HG03457 (cell line): ENCODE measurements at regions not wholly inside any gene's neighbourhood (a gene's known extent, or its start where the extent isn't known, plus 50 kb on each side); places are given as distances from the start of the nearest gene placed in this dataset.
"Not testable (repeated sequence)": the region's sequence is repeated elsewhere in the genome, so short reads cannot be mapped to it uniquely, and the experiment has no call there.

ENCODE experiments used
- ATAC-seq: cut with Tn5 transposase; IDR thresholded peaks from one replicate; pipeline ENCODE4 v1.9.1; 2021; ENCODE audit warnings: moderate number of reproducible peaks; ENCODE audit not compliant: unreplicated experiment

DNA sequence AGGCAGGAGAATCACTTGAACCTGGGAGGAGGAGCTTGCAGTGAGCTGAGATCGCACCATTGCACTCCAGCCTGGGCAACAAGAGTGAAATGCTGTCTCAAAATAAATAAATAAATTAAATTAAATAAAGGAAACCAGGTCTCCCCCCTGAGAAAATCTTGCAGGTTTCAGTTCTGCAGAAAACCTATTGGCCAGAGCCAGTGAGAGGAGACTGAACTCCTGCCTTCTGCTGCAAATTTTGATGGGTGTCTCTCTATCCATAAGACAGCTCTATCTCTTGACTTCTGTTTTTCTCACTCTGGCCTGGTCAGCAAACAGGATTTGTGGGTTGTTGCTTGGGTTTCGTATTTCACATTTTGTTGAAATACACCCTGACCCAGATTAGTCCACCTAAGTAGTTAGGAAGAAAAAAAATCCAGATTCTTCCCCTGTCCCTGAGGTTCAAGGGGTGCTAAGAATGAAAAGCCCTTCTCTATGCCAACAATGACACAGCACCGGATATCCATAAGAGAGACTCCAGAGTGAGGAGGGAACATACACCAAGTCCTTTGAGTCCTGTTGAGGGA is 86.7 kb upstream of the MAP4K4 start:
- ATAC-seq, result no peak

DNA sequence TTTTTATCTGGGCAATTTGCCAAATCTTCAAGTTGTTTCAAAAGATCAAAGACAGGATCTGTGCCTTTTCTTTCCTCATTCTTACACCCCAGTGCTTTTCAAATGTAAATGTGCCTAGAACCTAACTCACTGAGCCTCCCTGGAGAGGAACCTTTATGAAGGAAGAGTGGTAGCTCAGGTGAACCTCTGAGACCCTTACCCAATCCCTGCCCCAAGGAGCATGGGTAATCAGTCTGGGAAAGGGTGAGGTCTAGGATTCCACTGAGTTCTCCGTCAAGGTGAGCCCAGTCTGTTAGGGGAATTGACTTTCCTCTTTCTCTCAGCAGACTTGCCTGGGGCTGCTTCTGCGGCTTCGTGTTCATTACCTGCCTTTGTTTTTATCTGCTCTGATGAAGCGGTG is 88.1 kb upstream of the MAP4K4 start:
- no peak for ATAC-seq

DNA sequence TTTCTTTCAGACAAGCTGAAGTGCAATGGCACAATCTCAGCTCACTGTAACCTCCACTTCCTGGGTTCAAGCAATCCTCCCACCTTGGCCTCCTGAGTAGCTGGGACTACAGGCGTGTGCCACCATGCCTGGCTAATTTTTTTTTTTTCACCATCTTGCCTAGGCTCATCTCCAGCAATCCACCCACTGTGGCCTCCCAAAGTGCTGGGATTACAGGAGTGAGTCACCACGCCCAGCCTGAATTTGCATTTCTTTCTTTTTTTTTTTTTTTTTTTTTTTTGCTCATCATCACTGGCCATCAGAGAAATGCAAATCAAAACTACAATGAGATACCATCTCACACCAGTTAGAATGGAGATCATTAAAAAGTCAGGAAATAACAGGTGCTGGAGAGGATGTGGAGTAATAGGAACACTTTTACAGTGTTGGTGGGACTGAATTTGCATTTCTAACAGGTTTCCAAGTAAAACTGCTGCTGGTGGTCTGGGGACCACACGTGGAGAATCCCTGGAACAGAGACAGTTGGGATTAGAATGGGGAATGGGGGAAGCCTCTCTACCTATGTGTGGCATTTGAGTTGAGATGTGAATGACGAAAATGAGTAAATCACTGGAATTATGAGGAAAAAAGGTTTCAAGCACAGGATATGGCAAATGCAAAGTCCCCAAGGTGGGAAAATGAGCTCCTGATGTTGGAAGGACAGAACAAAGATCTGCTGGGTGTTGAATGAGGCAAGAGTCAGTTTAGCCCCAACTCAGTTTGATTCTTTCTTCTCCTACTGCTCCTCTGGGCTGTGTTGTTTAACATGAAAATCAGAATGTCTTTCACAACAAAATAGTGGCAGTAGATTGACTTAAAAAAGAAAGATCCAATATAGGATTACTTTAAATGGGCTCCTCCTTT is 88.8 kb upstream of the MAP4K4 start:
- ATAC-seq, result no peak

DNA sequence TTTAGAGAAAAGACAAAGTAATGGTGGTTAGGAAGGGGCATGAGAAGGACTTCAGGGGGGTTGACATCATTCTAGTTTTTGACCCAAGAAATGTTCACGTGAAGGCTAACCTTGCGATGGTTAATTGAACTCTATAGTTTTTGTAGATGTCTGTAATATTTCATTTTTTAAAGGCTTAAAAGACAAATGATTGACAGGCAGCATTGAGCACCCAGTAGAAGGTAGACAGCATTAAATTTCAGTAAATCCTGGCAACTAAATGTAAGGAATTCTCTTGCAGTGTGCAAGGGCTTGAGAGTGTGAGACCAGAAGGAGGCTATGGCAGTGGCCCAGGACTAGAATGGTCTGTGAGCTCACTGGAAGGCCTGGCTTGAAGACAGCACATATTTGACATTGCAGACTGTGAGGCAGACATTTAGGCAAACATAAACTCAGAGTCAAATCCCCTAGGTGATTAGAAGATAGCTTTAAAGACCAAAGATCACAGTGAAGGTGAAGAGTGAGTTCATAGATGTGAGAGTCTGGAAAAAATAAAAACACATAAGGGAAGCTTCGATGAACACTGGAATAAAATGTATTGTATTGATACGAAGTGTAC is 100.1 kb upstream of the MAP4K4 start:
- ATAC-seq, result no peak

DNA sequence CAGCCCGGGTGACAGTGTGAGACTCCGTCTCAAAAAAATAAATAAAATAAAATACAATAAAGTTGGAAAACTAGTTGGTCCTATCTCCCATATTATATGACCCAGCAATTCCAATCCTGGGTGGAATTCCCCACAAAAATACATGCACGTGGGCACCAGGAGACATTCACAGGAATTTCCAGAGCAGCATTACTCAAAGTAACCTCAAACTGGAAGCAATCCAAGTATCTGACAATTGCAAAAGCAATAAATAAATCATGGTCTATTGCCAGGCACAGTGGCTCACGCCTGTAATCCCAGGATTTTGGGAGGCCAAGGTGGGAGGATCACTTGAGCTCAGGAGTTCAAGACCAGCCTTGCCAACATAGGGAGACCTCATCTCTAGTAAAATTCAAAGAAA is 101.2 kb upstream of the MAP4K4 start:
- ATAC-seq, result no peak

DNA sequence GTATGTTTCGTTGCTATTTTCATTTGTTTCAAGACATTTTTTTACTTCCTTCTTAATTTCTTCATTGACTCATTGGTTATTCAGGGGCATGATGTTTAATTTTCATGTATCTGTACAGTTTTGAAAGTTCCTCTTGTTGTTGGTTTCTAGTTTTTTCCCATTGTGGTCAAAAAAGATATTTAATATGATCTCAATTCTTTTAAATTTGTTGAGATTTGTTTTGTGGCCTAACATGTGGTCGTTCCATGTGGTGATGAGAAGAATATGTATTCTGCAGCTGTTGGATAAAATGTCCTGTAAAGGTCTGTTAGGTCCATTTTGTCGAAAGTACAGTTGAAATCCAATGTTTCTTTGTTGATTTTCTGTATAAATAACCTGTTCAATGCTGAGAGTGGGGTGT is 110.3 kb upstream of the MAP4K4 start:
- no peak for ATAC-seq

DNA sequence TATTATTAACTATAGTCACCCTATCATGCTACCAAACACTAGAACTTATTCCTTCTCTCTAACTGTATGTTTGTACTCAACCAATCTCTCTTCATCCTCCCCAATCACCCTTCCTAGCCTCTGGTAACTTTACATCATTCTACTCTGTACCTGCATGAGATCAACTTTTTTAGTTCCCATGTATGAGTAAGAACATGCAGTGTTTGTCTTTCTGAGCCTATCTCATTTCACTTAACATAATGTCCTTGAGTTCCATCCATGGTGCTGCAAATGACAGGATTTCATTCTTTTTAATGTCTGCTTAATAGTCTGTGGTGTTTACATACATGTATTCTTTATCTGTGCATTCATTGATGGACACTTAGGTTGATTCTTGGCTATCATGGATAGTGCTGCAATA is 108.9 kb upstream of the RFX8 start:
- ATAC-seq, result no peak

DNA sequence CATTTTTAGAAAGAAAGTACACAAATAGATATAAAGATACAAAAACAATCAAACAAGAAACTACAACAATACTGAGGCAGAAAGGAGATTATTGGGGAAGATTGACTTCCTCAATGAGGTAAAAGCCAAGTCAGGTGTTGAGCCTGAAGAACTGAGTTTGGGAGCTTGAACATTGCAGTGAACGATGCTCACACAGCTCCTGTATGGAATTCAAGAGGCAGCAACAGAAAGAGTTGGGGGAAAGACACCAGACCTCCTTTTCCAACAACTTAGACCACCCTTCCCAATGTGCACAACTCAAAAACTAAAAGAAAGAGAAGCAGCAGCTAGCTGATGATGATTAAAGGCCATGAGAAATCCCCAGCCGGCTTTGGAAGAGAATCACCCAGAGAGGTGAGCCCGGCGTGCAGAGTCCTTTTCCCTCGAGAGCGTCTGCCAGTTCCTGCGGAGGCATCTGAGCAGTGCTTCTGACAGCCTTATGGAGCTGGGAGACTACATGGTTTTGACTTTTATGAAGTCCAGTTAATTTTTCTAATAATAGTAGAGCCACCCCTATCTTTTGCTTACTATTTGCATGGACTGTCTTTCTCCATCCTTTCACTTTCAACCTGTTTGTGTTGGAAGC is 106.9 kb upstream of the RFX8 start:
- ATAC-seq, result no peak

DNA sequence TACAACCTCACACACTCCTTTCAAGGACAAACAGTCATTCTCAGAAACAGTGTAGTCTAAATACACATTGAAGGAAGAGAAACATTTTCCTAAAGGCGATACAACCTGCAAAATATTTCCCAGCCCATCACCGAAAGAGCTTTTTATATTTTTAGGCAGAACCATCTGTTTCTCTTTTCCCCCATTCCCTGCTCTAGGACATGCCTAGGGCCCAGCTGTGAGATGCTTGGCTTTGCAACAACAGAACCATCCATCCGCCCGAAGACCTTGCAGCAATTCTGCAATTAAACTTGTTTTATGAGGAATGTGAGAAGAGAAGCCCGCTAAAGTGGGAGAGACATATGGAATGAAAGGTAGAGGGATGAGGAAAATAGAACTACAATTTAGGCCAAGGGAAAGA is 105.6 kb upstream of the RFX8 start:
- ATAC-seq, result no peak

DNA sequence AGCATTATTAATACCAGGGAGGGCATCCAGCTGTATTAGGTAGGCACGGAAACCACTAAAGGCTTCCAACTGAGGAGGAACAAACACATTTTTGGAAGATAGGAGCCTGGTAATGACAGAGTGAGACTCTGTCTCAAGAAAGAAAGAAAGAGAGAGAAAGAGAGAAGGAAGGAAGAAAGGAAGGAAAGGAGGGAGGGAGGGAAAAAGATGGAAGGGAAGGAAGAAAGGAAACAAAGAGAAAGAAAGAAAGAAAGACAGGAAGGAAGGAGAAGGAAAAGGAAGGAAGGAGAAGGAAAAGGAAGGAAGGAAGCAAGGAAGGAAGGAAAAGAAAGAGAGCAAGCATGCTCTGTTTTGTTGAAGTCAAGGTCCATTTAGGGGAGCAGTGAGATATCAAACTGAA is 103.8 kb upstream of the RFX8 start:
- ATAC-seq, result no peak

DNA sequence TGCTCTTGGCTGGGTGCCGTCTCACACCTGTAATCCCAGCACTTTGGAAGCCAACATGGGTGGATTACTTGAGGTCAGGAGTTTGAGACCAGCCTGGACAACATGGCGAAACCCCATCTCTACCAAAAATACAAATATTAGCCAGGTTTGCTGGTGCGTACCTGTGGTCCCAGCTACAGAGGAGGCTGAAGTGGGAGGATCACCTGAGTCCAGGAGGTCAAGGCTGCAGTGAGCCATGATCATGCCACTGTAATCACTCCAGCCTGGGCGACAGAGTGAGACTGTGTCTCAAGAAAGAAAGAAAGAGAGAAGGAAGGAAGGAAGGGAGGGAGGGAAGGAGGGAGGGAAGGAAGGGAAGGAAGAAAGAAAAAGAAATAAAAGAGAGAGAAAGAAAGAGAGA is 103.2 kb upstream of the RFX8 start:
- not testable (repeated sequence) for ATAC-seq

DNA sequence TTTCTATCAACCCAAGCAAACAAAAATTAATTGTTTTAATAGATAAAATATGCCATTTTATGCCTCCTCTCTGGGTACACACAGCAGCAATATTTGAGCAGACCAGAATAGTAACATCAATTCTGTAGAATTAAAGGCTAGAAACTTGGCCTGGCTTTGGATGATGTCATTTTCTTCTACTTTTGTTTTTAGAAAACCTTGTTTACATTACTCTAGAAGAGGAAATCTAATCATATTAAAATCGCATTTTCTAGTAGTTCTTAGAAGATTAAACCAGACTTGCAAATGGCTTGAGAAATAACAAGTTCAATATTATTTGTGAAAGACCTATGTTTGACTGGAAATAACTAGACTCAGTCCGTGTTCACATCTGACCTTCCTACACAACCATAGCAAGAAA is 102.3 kb upstream of the RFX8 start:
- ATAC-seq, result no peak

DNA sequence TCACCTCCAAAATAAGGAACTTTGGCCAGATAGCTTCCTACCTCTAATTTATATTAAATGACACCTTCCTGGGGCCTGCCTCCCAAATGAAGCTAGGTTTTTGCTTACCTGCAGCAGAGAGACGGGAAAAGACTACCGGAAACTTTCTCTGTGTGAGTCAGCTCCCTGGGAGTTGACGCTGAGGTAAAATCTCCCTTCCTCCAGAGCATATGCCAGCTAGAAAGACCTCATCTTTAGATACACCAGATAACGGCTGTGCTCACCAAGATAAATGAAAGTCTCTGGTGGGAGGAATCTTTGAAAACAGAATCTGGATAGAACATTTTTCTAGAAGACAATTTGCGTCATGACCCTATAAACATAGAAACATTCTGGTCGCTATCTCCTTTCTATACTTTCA is 99.7 kb upstream of the RFX8 start:
- no peak for ATAC-seq

DNA sequence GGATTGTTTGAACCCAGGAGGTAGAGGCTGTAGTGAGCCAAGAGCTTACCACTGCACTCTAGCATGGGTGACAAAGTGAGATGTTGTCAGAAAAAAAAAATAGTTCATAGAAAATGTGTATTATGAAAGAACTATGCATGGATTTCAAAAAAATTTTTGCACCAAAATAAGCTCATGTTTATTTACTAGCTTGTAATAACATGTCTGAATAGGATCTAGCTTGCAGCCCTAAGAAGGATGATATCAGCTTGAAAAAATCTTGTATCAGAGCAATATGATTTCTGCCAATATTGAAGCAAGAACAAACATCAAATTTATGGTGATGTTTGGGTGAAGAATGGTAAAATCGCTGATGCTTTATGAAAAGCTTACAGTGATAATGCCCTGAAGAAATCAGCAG is 97.0 kb upstream of the RFX8 start:
- ATAC-seq, result no peak

DNA sequence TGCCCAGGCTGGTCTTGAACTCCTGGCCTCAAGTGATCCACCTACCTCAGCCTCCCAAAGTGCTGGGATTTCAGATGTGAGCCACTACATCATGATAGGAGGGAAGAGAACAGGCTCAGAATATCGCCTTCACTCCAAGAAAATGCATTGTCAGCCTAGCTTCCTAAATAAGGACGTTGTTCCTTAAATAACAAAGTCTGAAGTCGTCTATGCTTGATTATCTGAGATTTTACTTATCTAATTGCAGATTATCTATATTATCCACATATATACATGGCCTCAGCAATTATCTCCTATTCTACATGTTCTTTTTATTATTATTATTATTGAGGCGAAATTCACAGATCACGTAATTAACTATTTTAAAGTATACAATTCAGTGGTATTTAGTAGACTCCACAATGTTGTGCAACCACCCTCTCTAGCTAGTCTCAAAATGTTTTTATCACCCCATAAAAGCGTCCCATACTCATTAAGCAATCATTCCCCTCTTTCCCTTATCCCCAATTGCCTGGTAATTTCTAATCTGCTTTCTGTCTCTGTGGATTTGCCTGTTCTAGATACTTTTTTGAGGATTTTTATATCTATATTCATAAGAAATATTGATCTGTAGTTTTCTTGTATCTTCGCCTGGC is 95.1 kb upstream of the RFX8 start:
- no peak for ATAC-seq

DNA sequence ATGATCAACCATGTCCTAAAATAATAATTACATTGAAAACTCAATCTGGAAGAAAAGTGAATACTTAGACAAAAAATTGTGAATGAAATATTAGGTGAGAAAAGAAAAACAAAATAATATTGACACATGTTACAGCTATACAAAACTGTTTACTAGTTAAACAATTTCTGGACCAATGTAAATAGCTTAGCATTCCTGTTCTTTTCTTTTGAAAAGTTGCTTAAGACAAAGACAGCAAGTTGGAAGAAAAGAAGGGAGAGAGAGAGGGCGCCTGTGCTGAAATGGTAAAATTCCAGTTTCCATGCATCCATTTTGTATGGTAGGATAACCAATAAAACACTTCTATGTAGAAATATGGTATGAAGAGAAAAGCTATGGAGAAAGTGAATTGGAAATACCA is 94.1 kb upstream of the RFX8 start:
- ATAC-seq, result no peak

DNA sequence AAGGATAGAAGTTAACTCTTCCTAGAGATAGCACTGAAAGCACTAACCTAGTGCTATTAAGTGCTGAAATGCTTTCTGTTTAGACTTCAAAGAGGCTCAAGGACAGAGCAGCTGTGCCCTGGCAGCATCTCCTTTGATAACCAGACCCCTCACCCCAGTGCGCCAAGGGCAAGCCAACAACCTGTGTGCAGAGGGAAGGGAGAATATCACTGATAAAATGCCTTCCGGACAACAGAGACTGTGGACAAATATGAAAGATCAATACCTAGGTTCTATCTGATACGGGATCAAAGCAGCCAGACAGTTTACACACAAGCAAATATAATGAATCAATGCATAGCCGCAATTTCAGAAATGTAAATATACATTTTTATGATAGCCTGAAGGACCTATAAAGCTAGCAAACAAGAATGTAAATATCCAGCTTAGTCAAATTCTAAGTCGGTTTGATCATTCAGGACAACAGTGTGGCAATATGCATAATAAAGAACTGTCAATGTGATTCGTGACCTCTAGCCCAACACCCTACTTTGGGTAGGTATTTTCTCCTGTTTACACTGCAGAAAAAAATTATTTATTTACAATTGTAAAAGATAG is 91.8 kb upstream of the RFX8 start:
- ATAC-seq, result no peak

DNA sequence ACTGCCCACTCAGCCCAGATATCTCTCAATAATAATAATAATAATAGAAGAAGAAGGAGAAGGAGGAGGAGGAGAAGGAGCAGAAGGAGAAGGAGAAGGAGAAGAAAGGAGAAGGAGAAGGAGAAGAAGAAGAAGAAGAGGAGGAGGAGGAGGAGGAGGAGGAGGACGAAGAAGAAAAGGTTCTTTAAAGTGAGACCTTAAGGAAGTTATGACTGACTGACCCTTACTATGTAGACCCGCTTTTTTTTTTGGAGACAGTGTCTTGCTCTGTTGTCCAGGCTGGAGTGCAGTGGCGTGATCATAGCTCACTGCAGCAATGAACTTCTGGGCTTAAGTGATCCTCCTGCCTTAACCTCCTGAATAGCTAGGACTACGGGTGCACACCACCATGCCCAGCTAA is 88.9 kb upstream of the RFX8 start:
- no peak for ATAC-seq

DNA sequence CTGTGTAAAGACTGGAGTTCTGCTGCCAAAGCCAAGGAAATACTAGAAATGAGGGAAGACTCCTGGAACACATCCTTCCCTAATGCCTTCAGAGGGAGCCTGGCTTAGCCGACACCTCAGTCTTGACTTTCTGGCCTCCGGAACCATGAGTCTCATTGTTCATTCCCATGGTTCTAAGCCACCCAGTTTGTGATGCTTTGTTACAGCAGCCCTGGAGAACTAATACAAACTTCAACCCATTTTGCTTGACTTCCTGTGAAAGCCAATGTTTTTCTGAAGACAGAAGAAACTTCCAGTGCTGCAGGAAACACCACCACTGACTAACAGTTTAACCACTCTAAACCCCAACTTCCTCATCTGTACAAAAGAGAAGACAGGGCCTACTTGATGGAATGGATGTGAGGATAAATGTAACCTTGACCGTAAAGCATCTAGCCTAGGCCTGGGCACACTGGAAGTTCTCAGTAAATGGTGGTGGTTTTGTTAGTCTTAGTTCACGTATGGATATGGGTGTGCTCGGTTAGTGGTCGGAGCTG is 85.9 kb upstream of the RFX8 start:
- ATAC-seq, result no peak

DNA sequence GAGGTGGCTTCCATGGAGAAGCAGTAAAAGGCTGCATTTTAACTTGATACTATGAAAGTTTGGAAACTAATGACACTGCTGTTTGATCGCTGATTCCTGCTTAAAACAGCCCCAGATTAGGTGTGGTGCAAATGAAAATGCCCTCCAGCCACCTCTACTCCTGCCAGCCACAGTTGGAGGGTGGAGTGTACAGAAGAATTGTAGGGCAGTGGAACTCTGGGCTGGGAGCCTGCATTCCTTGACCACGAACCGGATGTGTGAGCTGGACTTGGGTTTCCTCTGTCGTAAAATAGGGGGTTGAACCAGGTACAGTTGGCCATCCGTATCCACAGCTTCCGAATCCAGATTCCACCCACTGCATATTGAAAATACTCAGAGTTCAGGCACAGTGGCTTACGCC is 84.6 kb upstream of the RFX8 start:
- no peak for ATAC-seq
